ENCODE measurements at regions not wholly inside any gene's neighbourhood (a gene's known extent, or its start where the extent isn't known, plus 50 kb on each side); places are given as distances from the start of the nearest gene placed in this dataset.

DNA sequence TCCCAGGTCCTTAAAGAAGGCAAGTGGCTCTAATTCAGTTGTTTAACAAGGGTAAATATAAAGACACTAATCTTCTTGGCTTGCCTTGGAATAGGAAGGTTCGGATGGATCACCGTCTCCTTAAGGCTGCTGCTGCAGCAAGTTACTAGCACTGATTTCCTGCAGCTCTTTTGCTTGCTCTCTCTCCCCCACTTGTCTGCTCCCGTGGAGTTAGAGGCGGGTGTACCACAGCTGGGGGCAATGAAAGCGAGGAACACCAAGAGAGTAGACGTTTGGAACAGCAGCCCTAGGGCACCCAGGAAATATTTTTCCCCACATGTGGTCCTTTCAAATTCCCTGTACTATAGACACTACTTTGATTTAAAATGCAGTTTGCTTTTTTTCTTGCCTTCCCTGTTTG, 202.2 kb downstream of the SH2D1A start:
- Histone ChIP-seq H2AFZ (ENCODE audit: insufficient read depth, low read depth, low read length, poor library complexity, severe bottlenecking) (no peak overlapping the region), H3K4me1 (ENCODE audit: control insufficient read depth in 2 of 2, insufficient read depth in 2 of 2, low read length in 2 of 2) (no peaks in the 10 kb centered on the region), H3K79me2 (ENCODE audit: control insufficient read depth, insufficient read depth, low read length) (no peaks in the 10 kb centered on the region), H3K9ac (ENCODE audit: low read length) (no peak overlapping the region), H3K36me3 (replicated peaks in 1 of 2; ENCODE audit: control extremely low read depth in 1 of 2, control insufficient read depth in 1 of 2, extremely low read depth in 1 of 2, insufficient read depth in 2 of 2, low read length in 1 of 2) (no peaks in the 10 kb centered on the region), H3K27me3 (replicated peaks in 1 of 4; ENCODE audit: control extremely low read depth in 1 of 4, control insufficient read depth in 3 of 4, insufficient read depth in 4 of 4, low read length in 3 of 4) (no peaks in the 10 kb centered on the region), H3K27ac (ENCODE audit: low read length in 2 of 2) (no peak overlapping the region), H3K9me3 (ENCODE audit: control extremely low read depth in 1 of 3, control insufficient read depth in 2 of 3, insufficient read depth in 1 of 3, low read length in 2 of 3) (no peaks in the 10 kb centered on the region), H3K4me2 (replicated peaks; ENCODE audit: low read depth, low read length, poor library complexity, severe bottlenecking) (no peak overlapping the region), H3K4me3 (ENCODE audit: control extremely low read depth in 1 of 5, extremely low read depth in 1 of 5, insufficient read depth in 1 of 5, low read depth in 2 of 5, low read length in 4 of 5) (no peak overlapping the region), H4K20me1 (ENCODE audit: control insufficient read depth, insufficient read depth, low read length, poor library complexity, severe bottlenecking) (no peaks in the 10 kb centered on the region)
- Mint-ChIP-seq H3K9me3 (ENCODE audit: insufficient read depth) (no peaks in the 10 kb centered on the region), H3K4me1 (no peaks in the 10 kb centered on the region), H3K27ac (no peak overlapping the region), H3K27me3 (no peaks in the 10 kb centered on the region), H3K4me3 (no peak overlapping the region)
- CTCF ChIA-PET, result no interaction called here
- POLR2A ChIA-PET, result no interaction called here
- no peak for DNase-seq
- intact Hi-C loops (cut with micrococcal nuclease), result no loop called here
- TF ChIP-seq, protein P1, sequence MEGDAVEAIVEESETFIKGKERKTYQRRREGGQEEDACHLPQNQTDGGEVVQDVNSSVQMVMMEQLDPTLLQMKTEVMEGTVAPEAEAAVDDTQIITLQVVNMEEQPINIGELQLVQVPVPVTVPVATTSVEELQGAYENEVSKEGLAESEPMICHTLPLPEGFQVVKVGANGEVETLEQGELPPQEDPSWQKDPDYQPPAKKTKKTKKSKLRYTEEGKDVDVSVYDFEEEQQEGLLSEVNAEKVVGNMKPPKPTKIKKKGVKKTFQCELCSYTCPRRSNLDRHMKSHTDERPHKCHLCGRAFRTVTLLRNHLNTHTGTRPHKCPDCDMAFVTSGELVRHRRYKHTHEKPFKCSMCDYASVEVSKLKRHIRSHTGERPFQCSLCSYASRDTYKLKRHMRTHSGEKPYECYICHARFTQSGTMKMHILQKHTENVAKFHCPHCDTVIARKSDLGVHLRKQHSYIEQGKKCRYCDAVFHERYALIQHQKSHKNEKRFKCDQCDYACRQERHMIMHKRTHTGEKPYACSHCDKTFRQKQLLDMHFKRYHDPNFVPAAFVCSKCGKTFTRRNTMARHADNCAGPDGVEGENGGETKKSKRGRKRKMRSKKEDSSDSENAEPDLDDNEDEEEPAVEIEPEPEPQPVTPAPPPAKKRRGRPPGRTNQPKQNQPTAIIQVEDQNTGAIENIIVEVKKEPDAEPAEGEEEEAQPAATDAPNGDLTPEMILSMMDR (IDR thresholded peaks at IDR 0.05), result no peak
- no peak for TF ChIP-seq EZH2 (IDR thresholded peaks at IDR 0.05; ENCODE audit: borderline replicate concordance, insufficient read depth, low read depth, low read length, poor library complexity, severe bottlenecking)
- WGBS (ENCODE audit: insufficient coverage), result 100% methylated on average over 1 of the region's 6 CpGs
- no peak for ATAC-seq (ENCODE audit: low read depth)

DNA sequence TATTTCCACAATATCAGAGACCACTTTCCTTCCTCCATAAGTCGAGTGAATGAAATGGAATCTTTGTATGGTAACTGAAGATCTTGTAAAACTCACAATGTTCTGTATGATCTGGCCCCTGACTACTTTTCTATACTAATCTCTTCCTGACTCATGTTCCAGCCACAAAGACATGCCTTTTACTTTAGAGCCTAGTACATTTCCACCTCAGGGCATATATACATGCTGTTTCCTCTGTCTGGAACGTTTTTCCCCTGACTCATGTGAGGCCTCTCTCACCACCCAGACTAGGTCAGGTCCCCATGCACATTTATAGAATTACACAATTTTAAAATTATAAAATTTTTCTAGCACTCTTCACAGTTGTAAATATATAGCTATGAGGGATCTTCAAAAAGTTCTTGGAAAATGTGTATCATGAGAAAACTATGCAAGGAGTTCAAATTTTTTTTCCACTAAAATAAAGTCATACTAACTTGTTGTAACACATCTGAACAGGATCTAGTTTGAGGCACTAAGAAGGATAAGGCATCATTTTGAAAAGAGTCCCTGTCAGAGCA, 208.8 kb downstream of the SH2D1A start:
- TF ChIP-seq, protein P1 (IDR thresholded peaks at IDR 0.05), result no peak
- ATAC-seq (ENCODE audit: low read depth) (no peak), DNase-seq (no peak)
- no peaks in the 10 kb centered on the region for H4K20me1 ChIP-seq (ENCODE audit: control insufficient read depth, insufficient read depth, low read length, poor library complexity, severe bottlenecking)
- no peak overlapping the region for H3K4me2 ChIP-seq (replicated peaks; ENCODE audit: low read depth, low read length, poor library complexity, severe bottlenecking)
- H3K4me3 ChIP-seq (ENCODE audit: control extremely low read depth in 1 of 5, extremely low read depth in 1 of 5, insufficient read depth in 1 of 5, low read depth in 2 of 5, low read length in 4 of 5), result no peak overlapping the region
- H3K4me3 Mint-ChIP-seq, result no peak overlapping the region
- H3K9ac ChIP-seq (ENCODE audit: low read length), result no peak overlapping the region
- H3K4me1 ChIP-seq (ENCODE audit: control insufficient read depth in 2 of 2, insufficient read depth in 2 of 2, low read length in 2 of 2), result no peaks in the 10 kb centered on the region
- no peaks in the 10 kb centered on the region for H3K27me3 ChIP-seq (replicated peaks in 1 of 4; ENCODE audit: control extremely low read depth in 1 of 4, control insufficient read depth in 3 of 4, insufficient read depth in 4 of 4, low read length in 3 of 4)
- WGBS (ENCODE audit: insufficient coverage), result no CpG with 5 or more reads among the region's 2 CpGs
- no peaks in the 10 kb centered on the region for H3K36me3 ChIP-seq (replicated peaks in 1 of 2; ENCODE audit: control extremely low read depth in 1 of 2, control insufficient read depth in 1 of 2, extremely low read depth in 1 of 2, insufficient read depth in 2 of 2, low read length in 1 of 2)
- intact Hi-C loops (cut with micrococcal nuclease), result no loop called here
- no peaks in the 10 kb centered on the region for H3K27me3 Mint-ChIP-seq
- CTCF ChIA-PET, result no interaction called here
- H3K27ac Mint-ChIP-seq, result no peak overlapping the region
- POLR2A ChIA-PET, result no interaction called here
- no peaks in the 10 kb centered on the region for H3K4me1 Mint-ChIP-seq
- no peak overlapping the region for H2AFZ ChIP-seq (ENCODE audit: insufficient read depth, low read depth, low read length, poor library complexity, severe bottlenecking)
- H3K9me3 ChIP-seq (ENCODE audit: control extremely low read depth in 1 of 3, control insufficient read depth in 2 of 3, insufficient read depth in 1 of 3, low read length in 2 of 3), result no peaks in the 10 kb centered on the region
- H3K9me3 Mint-ChIP-seq (ENCODE audit: insufficient read depth), result no peaks in the 10 kb centered on the region
- H3K79me2 ChIP-seq (ENCODE audit: control insufficient read depth, insufficient read depth, low read length), result no peaks in the 10 kb centered on the region
- no peak overlapping the region for H3K27ac ChIP-seq (ENCODE audit: low read length in 2 of 2)
